Upper lobe of left lung (tissue), 4 donors: ENCODE measurements at regions not wholly inside any gene's neighbourhood (a gene's known extent, or its start where the extent isn't known, plus 50 kb on each side); places are given as distances from the start of the nearest gene placed in this dataset.

Experiments used
- POLR2A ChIP-seq, 4 donors: fragments of 450-650 bp; IDR thresholded peaks; one replicate each; pipeline ENCODE4 v1.5.1; 2016 to 2017; ENCODE audit warnings: antibody characterized with exemption in 4 of 4, mild to moderate bottlenecking in 2 of 4
- TF ChIP-seq, protein P1 (sequence below), 6 experiments: fragments of 450-650 bp in 4 of 6; fragments of 200-600 bp in 2 of 6; sonication (generic) in 2 of 6; IDR thresholded peaks; one replicate each; pipeline ENCODE4 v1.5.1; 2016 to 2019; ENCODE audit warnings: antibody characterized with exemption in 6 of 6

DNA sequence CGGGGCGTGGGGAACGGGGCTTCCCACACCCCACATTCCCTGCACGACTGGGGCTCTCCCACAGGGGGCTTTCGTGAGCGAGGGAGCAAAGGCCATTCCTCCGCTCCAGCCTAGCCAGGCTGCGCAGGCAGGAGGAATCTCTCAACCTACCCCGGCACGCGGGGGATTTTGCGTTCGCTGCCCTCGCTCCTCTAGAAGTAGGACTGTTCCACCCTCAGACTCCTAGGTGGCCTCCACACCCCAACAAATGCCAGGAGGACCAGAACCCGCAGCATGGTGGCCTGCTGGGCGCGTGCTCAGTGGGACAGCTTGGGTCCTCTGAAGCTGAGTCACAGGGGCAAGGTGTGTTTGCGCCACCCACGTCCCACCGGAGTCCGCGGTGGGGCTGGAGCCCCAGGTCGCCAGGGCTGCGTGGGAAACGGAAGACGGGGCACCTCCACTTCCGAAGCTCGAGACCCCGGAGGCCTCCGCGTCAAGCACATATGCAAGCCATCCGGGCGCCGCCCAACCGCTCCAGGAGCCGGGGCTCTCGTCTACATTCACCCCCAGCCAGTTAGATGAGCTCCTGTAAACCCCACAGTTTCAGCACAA, 1938.5 kb upstream of the DEFB115 start:
- TF ChIP-seq, protein P1, sequence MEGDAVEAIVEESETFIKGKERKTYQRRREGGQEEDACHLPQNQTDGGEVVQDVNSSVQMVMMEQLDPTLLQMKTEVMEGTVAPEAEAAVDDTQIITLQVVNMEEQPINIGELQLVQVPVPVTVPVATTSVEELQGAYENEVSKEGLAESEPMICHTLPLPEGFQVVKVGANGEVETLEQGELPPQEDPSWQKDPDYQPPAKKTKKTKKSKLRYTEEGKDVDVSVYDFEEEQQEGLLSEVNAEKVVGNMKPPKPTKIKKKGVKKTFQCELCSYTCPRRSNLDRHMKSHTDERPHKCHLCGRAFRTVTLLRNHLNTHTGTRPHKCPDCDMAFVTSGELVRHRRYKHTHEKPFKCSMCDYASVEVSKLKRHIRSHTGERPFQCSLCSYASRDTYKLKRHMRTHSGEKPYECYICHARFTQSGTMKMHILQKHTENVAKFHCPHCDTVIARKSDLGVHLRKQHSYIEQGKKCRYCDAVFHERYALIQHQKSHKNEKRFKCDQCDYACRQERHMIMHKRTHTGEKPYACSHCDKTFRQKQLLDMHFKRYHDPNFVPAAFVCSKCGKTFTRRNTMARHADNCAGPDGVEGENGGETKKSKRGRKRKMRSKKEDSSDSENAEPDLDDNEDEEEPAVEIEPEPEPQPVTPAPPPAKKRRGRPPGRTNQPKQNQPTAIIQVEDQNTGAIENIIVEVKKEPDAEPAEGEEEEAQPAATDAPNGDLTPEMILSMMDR (IDR thresholded peaks at IDR 0.05) = no peak
- TF ChIP-seq POLR2A (IDR thresholded peaks at IDR 0.05) = no peak
